PC-3 (cell line): ENCODE measurements at regions not wholly inside any gene's neighbourhood (a gene's known extent, or its start where the extent isn't known, plus 50 kb on each side); places are given as distances from the start of the nearest gene placed in this dataset.

Experiments used
- ATAC-seq: fragments of 200-7000 bp; cut with Tn5 transposase; 2 replicates; pipeline ENCODE4 v1.9.1; 2020; ENCODE audit warnings: mild to moderate bottlenecking, moderate library complexity
- BruUV-seq: library from RNA; stranded (reverse); fragments of 400-500 nt; replicated peaks from 2 replicates; lab custom pipeline; 2021; lab: Mats Ljungman, UMichigan
- CTCF ChIA-PET: fragments of 300-600 bp; sonication (Branson Sonifier 250); formaldehyde crosslinking; loops from one replicate; lab custom pipeline; 2022; ENCODE audit warnings: antibody characterized with exemption; lab: Charles Lee
- POLR2A ChIA-PET: fragments of 300-600 bp; sonication (Branson Sonifier 250); formaldehyde crosslinking; loops from one replicate; lab custom pipeline; 2022; ENCODE audit warnings: antibody characterized with exemption; ENCODE audit not compliant: unreplicated experiment; lab: Charles Lee
- DNase-seq: peaks from one replicate; pipeline ENCODE4 v3.0.0-alpha.2; 2015
- H2AFZ ChIP-seq: fragments of 300-600 bp; sonication (generic); 2 replicates; pipeline ENCODE4 v1.6.0; 2016; ENCODE audit warnings: antibody characterized with exemption, low read length
- H3F3A ChIP-seq: fragments of 300-600 bp; sonication (generic); one replicate; pipeline ENCODE4 v1.6.0; 2017; ENCODE audit warnings: antibody characterized with exemption, low read length, control low read depth, mild to moderate bottlenecking; ENCODE audit not compliant: unreplicated experiment
- H3K27ac ChIP-seq: fragments of 300-600 bp; sonication (generic); 2 replicates; pipeline ENCODE4 v1.5.1; 2016; ENCODE audit warnings: mild to moderate bottlenecking, low read length
- H3K27me3 ChIP-seq: fragments of 300-600 bp; sonication (generic); 2 replicates; pipeline ENCODE4 v1.6.1; 2016; ENCODE audit warnings: low read length, mixed read lengths
- H3K36me3 ChIP-seq: fragments of 300-600 bp; sonication (generic); 2 replicates; pipeline ENCODE4 v1.6.1; 2016; ENCODE audit warnings: low read depth, mixed run types, low read length, mixed read lengths
- H3K4me1 ChIP-seq: fragments of 300-600 bp; sonication (generic); 2 replicates; pipeline ENCODE4 v1.5.1; 2016; ENCODE audit warnings: low read length; ENCODE audit not compliant: insufficient read depth
- H3K4me2 ChIP-seq: fragments of 300-600 bp; sonication (generic); 2 replicates; pipeline ENCODE4 v1.6.0; 2016; ENCODE audit warnings: low read length
- H3K4me3 ChIP-seq: fragments of 300-600 bp; sonication (generic); 2 replicates; pipeline ENCODE4 v1.5.1; 2016; ENCODE audit warnings: mild to moderate bottlenecking, low read length, mixed read lengths
- H3K79me2 ChIP-seq: fragments of 300-600 bp; sonication (generic); 2 replicates; pipeline ENCODE4 v1.6.1; 2017; ENCODE audit warnings: low read length, mixed read lengths
- H3K9ac ChIP-seq: fragments of 300-600 bp; sonication (generic); 2 replicates; pipeline ENCODE4 v1.6.0; 2016; ENCODE audit warnings: mild to moderate bottlenecking, low read length
- H3K9me2 ChIP-seq: fragments of 300-600 bp; sonication (generic); replicated peaks from 2 replicates; pipeline ENCODE4 v1.6.1; 2016; ENCODE audit warnings: mixed run types, low read length, mixed read lengths
- H3K9me3 ChIP-seq: fragments of 300-600 bp; sonication (generic); 2 replicates; pipeline ENCODE4 v1.6.1; 2016; ENCODE audit warnings: low read length, mixed read lengths
- H4K20me1 ChIP-seq: fragments of 300-600 bp; sonication (generic); 2 replicates; pipeline ENCODE4 v1.6.1; 2016; ENCODE audit warnings: low read length, mixed read lengths
- EZH2 ChIP-seq: fragments of 300-600 bp; sonication (generic); IDR thresholded peaks from one replicate; pipeline ENCODE4 v1.6.1; 2017; ENCODE audit warnings: antibody characterized with exemption, mild to moderate bottlenecking, low read length; ENCODE audit not compliant: unreplicated experiment
- EZH2phosphoT487 ChIP-seq: fragments of 300-600 bp; sonication (generic); IDR thresholded peaks from 2 replicates; pipeline ENCODE4 v1.6.1; 2018; ENCODE audit warnings: mild to moderate bottlenecking, antibody characterized with exemption, low read length, borderline replicate concordance
- intact Hi-C: fragments of 100-400 bp; cut with micrococcal nuclease; formaldehyde crosslinking; loops from 2 replicates; pipeline ENCODE4 v1.9.0; 2023
- TF ChIP-seq, protein P1 (sequence below): fragments of 300-600 bp; sonication (generic); conservative IDR thresholded peaks from 2 replicates; pipeline ENCODE4 v1.5.1; 2017; ENCODE audit warnings: antibody characterized with exemption, low read depth, mild to moderate bottlenecking, low read length

DNA sequence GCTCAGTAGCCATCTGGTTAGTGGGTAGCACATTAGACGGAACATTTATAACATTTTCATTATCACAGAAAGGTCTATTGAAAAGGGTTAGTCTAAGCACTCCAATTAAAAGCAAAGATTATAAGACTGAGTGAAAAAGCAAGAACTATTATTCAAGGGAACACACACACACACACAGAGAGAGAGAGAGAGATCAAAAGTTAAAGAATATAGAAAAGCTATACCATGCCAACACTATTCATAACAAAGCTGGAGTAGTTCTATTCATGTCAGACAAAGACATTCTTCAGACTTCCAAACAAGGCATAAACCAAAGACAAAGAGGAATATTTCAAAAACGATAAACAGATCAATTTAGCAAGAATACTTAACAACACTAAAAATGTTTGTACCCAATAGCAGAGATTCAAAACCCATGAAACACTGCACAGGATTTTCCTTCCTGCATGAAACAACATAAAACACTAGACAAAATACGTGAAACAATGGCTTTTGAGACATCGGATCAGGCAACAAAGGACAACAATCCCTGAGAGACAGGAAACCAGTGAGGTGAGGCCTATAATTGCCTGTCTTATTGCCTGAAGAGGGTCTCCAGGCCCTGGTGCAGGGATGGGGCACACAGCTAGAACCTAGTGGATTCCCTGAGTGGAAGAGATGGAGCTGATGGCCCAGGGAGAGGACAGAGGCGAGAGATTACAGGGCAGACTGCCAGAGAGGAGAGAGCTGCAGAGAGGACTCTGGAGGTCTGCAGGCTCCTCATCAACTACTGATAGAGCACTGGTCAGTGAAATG, 83.6 kb upstream of the NPAS2 start:
- DNase-seq: no peak
- no peak for ATAC-seq
- H3K27ac ChIP-seq: no peak overlapping the region
- H3K79me2 ChIP-seq: no peaks in the 10 kb centered on the region
- H3K4me2 ChIP-seq: no peak overlapping the region
- intact Hi-C loops: no loop called here
- no peaks in the 10 kb centered on the region for H3K36me3 ChIP-seq
- H3K9me2 ChIP-seq: no peaks in the 10 kb centered on the region
- ChIA-PET CTCF (no interaction called here), POLR2A (no interaction called here)
- peaks cover 25% of the 10 kb centered on the region for H3K4me1 ChIP-seq
- H3K9me3 ChIP-seq: no peaks in the 10 kb centered on the region
- no peaks in the 10 kb centered on the region for H3F3A ChIP-seq
- H3K9ac ChIP-seq: no peak overlapping the region
- H3K4me3 ChIP-seq: no peak overlapping the region
- BruUV-seq: no TSS peak
- H3K27me3 ChIP-seq: no peaks in the 10 kb centered on the region
- no peak overlapping the region for H2AFZ ChIP-seq
- no peaks in the 10 kb centered on the region for H4K20me1 ChIP-seq
- no peak for TF ChIP-seq EZH2

DNA sequence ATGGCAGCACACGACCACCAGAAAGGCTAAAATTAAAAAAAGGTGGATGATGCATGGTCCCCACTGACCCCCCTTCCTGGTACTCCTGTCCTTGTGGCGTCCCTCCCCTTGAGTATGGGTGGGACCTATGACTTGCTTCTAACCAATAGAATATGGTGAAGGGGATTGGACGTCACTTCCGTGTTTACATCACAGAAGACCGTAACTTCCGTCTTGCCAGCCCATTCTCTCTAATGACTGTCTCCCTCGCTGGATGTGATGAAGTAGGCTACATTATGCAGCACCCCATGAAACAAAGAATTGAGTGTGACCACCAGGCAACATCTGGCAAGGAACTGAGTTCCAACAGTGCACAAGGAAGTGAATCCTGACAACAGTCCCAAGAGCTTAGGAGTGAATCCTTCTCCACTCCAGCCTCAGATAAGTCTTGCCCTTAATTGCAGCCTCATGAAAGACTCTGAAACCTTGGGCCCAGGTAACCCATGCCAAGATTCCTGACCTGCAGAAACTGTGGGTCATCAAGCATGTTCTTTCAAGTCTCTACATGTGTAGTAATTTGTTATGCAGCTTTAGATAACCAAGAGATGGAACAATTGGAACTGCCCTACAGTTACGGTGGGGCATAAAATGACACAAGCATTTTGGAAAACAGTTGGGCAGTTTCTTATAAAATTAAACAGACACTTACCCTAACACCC, 80.1 kb upstream of the NPAS2 start:
- no peak for ATAC-seq
- intact Hi-C loops: no loop called here
- H3K4me2 ChIP-seq: no peak overlapping the region
- no peak for DNase-seq
- H3K9me3 ChIP-seq: no peaks in the 10 kb centered on the region
- H3K27ac ChIP-seq: no peak overlapping the region
- no peaks in the 10 kb centered on the region for H3K79me2 ChIP-seq
- H4K20me1 ChIP-seq: no peaks in the 10 kb centered on the region
- POLR2A ChIA-PET: no interaction called here
- TF ChIP-seq, protein P1, sequence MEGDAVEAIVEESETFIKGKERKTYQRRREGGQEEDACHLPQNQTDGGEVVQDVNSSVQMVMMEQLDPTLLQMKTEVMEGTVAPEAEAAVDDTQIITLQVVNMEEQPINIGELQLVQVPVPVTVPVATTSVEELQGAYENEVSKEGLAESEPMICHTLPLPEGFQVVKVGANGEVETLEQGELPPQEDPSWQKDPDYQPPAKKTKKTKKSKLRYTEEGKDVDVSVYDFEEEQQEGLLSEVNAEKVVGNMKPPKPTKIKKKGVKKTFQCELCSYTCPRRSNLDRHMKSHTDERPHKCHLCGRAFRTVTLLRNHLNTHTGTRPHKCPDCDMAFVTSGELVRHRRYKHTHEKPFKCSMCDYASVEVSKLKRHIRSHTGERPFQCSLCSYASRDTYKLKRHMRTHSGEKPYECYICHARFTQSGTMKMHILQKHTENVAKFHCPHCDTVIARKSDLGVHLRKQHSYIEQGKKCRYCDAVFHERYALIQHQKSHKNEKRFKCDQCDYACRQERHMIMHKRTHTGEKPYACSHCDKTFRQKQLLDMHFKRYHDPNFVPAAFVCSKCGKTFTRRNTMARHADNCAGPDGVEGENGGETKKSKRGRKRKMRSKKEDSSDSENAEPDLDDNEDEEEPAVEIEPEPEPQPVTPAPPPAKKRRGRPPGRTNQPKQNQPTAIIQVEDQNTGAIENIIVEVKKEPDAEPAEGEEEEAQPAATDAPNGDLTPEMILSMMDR: no peak
- TF ChIP-seq EZH2 (no peak), EZH2phosphoT487 (no peak)
- H3K4me1 ChIP-seq: peaks cover 24% of the 10 kb centered on the region
- CTCF ChIA-PET: no interaction called here
- H3F3A ChIP-seq: no peaks in the 10 kb centered on the region
- no peaks in the 10 kb centered on the region for H3K36me3 ChIP-seq
- BruUV-seq: no TSS peak
- H3K27me3 ChIP-seq: no peaks in the 10 kb centered on the region
- no peak overlapping the region for H3K4me3 ChIP-seq
- H3K9ac ChIP-seq: no peak overlapping the region
- no peaks in the 10 kb centered on the region for H3K9me2 ChIP-seq
- no peak overlapping the region for H2AFZ ChIP-seq

DNA sequence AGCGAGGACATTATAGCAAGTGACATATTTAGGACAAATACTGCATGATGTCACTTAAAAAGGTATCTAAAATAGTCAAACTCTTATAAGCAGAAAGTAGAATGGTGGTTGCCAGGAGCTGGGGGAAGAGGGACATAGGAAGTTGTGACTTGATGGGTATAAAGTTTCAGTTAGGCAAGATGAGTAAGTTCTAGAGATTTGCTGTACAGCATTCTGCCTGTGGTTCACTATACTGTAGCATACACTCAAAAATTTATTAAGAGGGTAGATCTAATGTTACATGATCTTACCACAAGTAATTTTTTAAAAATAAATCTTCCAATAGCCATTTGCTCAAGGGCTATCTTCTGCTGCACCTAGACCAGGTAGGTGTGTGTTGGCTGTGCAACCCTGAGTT, 78.1 kb upstream of the NPAS2 start:
- ChIA-PET POLR2A (no interaction called here), CTCF (no interaction called here)
- no peaks in the 10 kb centered on the region for H3K36me3 ChIP-seq
- peak overlapping the region; percentile 62 for H3K4me2 ChIP-seq
- peak overlapping the region; percentile 65 for H3K27ac ChIP-seq
- no peak for DNase-seq
- no peaks in the 10 kb centered on the region for H3K9me2 ChIP-seq
- intact Hi-C loops: no loop called here
- no TSS peak for BruUV-seq
- no peaks in the 10 kb centered on the region for H3F3A ChIP-seq
- peaks cover 25% of the 10 kb centered on the region for H3K4me1 ChIP-seq
- peak; percentile 41 for ATAC-seq
- H3K9ac ChIP-seq: no peak overlapping the region
- no peaks in the 10 kb centered on the region for H3K79me2 ChIP-seq
- peak overlapping the region; percentile 29 for H2AFZ ChIP-seq
- H3K27me3 ChIP-seq: no peaks in the 10 kb centered on the region
- H3K4me3 ChIP-seq: peak overlapping the region; percentile 13; the same call in 1 of the 2 replicates
- no peaks in the 10 kb centered on the region for H3K9me3 ChIP-seq
- H4K20me1 ChIP-seq: no peaks in the 10 kb centered on the region
- TF ChIP-seq EZH2phosphoT487 (no peak), EZH2 (no peak)
- TF ChIP-seq, protein P1: no peak
